ENCODE measurements at regions not wholly inside any gene's neighbourhood (a gene's known extent, or its start where the extent isn't known, plus 50 kb on each side); places are given as distances from the start of the nearest gene placed in this dataset.

- no peak for TF ChIP-seq POLR2A (IDR thresholded peaks at IDR 0.05)
- TF ChIP-seq, protein P1, sequence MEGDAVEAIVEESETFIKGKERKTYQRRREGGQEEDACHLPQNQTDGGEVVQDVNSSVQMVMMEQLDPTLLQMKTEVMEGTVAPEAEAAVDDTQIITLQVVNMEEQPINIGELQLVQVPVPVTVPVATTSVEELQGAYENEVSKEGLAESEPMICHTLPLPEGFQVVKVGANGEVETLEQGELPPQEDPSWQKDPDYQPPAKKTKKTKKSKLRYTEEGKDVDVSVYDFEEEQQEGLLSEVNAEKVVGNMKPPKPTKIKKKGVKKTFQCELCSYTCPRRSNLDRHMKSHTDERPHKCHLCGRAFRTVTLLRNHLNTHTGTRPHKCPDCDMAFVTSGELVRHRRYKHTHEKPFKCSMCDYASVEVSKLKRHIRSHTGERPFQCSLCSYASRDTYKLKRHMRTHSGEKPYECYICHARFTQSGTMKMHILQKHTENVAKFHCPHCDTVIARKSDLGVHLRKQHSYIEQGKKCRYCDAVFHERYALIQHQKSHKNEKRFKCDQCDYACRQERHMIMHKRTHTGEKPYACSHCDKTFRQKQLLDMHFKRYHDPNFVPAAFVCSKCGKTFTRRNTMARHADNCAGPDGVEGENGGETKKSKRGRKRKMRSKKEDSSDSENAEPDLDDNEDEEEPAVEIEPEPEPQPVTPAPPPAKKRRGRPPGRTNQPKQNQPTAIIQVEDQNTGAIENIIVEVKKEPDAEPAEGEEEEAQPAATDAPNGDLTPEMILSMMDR (IDR thresholded peaks at IDR 0.05): no peak
- TF ChIP-seq POLR2AphosphoS5 (IDR thresholded peaks at IDR 0.05): no peak
- no peak for TF ChIP-seq EP300 (IDR thresholded peaks at IDR 0.05)
These were observed 221.0 kb upstream of the TFPI start for GRCh38 chr2:187775196-187775595.

All from stomach (tissue), 4 donors.